Stromal cell of bone marrow (primary cell): ENCODE measurements at regions not wholly inside any gene's neighbourhood (a gene's known extent, or its start where the extent isn't known, plus 50 kb on each side); places are given as distances from the start of the nearest gene placed in this dataset.
"Not testable (repeated sequence)": the region's sequence is repeated elsewhere in the genome, so short reads cannot be mapped to it uniquely, and the experiment has no call there.

Experiments used
- DNase-seq: peaks from one replicate; pipeline ENCODE4 v3.0.0-alpha.2; 2012; ENCODE audit warnings: low read depth

DNA sequence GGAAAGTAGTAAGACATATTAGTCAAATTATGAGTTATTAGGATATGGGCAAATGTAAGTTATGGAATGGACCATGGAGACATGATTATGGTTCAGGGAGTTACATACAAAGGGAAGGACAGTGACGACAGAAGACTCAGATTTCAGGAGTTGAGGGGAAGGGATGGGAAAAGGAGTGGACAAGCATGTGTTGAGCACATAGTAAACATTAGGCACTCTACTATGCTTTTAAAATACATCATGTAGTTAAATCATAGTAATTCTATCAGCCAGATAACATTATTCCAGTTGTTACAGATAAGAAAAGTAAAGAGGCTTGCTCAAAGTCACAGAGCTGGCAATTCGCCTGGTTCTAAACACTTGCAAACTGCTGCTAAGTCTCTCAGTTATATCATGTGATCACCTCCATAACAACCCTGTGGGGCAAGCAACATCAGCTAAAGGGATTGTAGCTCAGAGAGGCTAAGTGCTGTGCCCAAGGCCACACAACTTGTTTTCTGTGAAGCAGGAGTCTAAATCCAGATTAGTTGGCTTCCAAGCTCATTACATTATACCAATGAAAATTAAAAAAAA is 115.2 kb upstream of the MDFIC start:
- DNase-seq = no peak

DNA sequence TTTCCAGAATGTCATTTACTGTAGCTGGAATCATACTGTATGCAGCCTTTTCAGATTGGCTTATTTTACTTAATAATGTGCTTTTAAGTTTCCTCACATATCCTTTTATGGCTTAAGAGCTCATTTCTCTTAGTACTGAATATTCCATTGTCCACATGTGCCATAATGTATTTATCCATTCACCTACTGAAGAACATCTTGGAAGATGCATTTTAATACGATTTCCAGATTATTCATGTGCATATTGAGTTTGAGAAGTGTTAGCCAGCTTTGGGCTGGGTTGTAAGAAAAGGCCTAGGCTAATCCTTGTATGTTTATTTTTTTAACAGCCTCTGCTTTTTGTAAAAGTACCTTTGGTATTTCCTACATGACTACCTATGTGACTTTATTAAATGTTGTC is 109.3 kb upstream of the MDFIC start:
- DNase-seq = no peak

DNA sequence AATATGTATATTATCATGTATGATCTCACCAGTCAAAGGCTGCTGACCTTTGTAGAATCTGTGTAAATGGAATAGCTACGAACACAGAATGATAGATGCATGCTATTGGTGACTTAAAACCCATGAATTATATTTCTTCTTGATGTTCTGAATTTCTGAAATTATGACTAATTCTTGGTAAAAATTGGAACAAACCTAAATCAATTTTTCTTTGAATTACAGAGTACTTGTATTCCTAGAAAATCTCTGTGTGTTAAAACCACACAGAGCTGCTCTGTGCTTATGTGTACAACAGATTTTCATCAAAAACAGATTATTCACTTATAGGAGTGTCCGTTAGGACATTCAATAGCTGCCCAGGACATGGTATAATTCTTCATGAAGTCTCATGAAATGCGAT is 108.3 kb upstream of the MDFIC start:
- DNase-seq = no peak

DNA sequence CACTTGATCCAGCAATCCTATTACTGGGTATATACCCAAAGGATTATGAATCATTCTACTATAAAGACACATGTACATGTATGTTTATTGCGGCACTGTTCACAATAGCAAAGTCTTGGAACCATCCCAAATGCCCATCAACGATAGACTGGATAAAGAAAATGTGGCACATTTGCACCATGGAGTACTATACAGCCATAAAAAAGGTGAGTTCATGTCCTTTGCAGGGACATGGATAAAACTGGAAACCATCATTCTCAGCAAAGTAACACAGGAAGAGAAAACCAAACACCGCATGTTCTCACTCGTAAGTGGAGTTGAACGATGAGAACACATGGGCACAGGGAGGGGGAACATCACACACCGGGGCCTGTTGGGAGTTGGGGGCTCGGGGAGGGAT is 104.9 kb upstream of the MDFIC start:
- DNase-seq = not testable (repeated sequence)

DNA sequence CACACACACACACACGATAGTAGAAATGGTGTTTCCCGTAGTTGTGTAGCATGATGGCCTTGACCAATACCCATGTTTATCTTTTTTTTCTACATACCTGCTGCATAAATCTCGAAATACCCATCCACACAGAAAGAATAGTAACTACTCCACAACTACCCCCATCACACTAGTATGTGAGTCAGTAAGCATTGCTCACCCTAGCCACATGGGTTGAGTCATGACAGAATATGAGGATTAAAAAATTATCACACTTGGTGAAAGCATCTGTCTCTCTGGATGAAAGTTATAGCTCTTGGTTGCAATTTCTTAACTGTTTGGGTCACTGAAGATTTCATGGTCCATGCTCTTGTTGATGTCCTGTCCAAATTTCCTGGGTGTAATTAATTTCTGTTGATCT is 103.4 kb upstream of the MDFIC start:
- DNase-seq = peak; percentile 47

DNA sequence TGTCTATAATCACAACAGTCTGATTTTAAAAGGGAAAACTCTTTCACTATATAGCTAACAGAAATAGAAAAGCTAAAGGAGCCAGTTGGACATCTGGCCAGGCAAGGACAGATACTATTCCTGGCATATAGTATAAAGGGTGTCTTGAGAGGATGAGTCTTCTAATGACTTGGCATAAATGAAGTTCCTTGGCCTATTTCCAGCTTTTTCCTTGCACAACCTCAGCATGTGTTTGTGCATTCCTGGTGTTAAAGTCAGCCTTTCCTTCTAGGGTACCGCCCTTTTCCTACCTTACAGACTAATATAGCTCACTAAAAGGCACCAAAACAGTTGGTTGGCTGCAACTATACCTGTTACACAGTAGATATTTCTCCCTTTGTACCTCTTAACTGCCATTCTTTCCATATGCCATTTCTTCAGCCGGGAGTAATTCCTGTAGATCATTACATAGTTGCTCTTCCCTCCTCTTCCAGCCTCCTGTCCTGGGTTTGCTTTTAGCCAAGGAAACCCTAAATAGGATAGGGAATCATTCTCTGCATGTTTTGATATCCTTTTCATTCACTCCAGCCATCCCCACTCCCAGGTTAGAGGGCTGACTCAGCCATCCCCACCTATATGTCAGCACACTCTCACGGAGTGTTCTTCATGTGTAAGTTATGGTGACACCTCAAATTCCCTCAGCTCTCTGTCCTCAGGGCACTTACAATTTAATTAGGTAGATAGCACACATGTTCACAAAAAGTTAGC is 102.1 kb upstream of the MDFIC start:
- DNase-seq = peak; percentile 91

DNA sequence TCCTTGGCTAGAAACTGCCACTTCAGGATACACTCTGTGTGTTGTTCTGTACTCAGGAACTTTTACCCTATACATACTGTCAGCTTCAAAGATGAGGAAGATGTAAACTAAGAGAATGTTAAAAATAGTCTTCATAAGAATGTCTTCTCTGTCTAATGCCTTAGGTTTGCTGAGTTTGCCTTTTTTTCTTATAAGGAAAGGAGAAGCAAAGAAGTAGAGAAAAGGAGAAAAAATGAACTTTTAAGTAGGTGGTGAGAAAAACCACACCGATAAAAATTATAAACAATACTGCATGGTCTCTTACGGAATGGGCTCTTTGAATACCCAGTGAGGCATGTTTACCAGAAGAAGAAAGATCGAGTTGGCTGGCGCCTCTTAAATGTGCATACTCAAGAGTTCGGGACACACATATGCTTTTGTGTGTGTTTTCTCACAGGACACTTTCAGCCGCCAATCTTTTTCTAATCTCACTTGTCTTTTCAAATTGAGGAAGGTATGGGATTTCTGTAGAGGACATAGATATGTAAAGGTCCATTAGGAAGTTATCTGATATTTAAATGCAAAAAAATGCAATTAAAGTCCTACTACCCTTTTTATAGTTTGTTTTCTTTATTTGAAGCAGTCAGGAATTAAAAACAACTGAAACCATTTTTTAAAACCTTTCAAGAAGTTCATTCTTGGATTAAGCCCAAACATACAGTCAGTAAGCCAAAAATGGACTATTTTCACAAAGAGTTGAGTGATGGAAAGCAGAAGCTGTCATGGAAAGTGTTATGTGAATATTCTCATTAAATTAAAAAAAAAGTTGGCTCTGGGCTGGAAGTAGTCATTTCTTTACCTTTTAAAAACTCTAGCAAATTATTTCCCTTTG is 100.6 kb upstream of the MDFIC start:
- DNase-seq = peak; percentile 46

DNA sequence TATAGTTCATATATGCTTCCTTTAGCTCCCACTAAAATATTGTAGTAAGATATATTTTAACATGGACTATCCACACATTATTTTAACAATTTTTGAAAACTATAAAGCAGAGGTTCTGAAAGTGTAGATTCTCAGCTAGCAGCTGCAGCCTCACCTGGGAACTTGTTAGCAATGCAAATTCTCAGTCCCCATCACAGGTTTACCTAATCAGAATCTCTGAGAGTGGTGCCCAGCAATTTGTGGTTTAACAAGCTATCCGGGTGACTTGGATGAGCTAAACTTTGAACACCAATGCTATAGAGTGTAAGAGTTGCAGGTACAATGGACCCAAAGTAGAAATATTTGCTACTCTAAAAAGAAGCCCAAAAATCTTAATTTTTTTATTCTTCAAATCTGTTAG is 99.8 kb upstream of the MDFIC start:
- no peak for DNase-seq

DNA sequence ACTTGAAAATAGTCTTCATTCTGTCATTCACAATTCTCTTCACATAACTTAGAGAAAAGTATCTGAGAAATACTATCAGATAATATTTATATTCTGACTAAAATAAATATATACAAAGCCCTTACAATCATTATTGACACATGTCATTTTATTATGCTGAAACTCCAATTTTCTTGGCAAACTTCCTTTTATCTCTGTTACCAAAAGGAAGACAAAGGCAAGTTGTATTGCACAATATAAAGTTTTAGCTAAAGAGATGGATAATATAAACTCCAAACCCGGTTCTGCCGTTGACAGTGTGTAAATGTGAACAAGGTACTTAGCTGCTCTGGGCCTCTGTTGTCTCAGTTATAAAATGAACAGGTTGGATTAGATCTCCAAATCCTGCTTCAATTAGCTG is 99.0 kb upstream of the MDFIC start:
- no peak for DNase-seq

DNA sequence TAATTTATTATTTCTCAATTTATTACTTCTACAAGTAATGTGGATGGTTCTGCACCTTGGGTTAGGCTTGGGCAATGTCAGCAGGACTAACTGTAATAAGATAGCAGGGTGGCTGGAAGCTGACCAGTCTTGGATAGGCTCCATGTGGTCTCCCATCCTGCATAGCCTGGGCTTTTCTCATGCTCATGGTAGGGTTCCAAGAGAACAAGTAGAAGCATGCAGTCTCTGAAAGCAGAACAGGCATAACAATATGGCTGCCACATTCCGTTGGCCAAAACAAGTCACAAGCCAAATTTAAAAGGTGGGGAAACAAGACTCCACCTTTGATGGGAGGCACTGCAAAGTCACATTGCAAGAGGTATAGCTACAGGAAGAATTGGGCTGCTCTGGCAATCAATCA is 98.6 kb upstream of the MDFIC start:
- DNase-seq = no peak

DNA sequence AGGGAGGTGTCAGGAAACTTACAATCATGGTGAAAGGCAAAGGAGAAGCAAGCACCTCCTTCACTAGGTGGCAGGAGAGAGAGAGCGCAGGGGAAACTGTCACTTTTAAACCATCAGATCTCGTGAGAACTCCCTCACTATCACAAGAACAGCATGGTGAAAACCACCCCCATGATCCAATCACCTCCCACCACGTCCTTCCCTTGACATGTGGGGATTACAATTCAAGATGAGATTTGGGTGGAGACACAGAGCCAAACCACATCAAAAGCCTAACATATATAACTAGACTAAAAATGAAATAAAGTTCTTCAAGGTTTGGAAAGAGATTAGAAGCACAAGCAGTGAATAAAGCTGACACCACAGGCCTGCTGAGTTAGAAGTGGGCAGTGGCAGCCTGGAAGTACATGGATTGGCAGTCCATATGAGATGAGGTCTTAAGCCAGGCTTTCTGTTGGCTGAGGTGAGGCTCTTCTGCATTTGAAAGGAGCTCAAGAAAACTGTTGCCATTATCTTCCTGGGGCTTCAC is 96.4 kb upstream of the MDFIC start:
- DNase-seq = no peak

DNA sequence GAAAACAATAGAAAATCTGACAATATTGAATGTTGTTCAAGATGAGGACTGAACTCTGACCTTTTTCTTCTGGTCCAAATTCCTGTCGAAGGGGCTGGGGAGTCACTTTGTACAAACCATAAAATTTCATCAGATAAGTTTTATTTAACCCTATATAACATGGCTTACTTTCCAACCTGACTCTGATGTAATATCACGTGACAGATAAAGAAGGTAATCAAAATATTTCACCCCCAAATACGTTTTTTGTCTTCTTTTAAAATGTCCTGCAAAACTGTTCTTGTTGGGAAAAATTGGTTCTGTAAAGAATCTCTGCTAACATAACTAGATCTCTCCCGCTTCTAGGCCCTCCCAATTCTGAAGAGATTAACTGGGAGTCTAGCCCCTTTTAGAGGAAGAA is 90.9 kb upstream of the MDFIC start:
- DNase-seq = no peak

DNA sequence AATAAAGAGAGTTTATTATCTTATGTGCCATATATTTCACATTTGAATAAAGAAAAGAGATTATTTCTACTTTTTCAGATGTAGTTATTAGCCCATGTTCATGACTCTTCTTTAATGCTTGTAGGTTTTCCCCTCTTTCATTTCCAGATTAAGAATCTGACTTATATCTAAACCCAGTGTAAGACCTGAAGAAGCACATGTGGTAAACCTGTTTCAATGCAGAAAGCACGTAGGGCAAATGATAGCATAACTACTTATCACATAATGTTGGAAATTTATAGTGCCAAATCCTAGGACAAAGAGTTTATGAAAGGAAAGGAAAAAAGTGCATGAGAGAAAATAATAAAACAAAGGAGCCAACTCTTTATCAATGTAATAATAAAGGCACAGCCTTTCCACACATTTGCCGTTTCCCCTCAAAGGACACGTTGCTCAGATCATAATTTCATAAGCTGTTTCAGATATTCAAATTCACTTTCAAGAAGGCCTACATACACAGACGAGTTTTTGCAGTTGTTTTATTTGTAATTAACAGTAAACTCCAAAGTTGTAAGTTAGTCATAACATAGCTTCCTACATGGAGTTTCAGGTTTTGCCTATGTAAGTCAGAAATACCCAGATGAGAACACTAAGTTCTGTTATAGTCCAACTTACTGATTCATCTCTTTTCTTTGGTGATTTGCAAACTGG is 88.8 kb upstream of the MDFIC start:
- no peak for DNase-seq

DNA sequence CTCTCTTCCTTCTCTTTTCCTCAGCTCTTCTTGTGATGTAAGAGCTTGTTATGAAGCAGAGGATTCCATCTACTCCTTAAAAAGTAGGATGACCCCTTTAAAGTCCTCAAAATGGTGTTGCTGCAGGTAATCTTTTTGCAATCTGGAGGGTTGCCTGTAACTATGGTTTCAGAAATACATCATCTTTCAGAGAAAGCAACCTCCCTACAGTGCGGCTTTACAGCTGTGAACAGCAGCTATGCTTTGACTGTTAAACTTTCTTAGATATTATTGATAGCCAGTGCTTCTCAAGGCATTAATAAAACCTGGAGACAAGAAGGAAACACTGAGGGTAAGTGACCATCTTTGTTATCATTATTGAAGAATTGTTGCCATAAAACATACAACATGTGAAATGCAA is 86.6 kb upstream of the MDFIC start:
- DNase-seq = no peak

DNA sequence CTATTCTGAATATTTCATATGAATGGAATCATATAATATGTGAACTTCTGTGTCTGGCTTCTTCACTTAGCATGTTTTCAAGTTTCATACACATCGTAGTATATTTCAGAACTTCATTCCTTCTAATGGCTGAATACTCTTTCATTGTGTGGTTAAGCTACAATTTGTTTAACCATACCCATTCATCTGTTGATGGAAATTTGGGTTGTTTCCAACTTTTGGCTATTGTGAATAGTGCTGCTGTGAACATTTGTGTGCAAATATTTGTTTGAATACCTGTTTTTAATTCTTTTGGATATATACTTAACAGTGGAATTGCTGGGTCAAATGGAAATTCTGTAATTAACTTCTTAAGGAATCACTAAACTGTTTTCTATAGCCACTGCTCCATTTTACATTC is 86.0 kb upstream of the MDFIC start:
- no peak for DNase-seq

DNA sequence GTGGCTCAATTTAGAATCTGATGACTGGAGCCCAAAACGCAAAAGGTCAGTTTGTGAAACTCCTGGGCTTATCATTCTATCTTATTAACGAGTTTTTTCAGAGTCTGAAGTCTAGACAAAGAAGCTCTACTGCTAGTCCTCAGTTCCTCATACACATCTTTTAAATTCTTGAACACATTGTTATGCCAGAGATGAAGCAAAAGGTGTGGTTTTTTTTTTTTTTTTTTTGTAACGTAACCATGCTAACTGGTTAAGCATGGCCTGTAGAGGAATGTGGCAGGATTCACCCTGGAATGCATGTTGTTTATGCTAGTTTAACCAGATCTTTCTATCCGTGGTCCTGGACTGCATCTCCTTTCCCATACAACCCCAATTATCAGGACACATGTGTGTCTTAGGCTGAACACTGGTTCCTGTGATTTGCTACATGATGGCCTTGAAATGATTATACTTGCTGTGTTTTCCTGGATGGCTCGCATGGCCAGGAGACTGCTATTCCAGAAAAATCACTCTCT is 79.3 kb upstream of the MDFIC start:
- DNase-seq = no peak

DNA sequence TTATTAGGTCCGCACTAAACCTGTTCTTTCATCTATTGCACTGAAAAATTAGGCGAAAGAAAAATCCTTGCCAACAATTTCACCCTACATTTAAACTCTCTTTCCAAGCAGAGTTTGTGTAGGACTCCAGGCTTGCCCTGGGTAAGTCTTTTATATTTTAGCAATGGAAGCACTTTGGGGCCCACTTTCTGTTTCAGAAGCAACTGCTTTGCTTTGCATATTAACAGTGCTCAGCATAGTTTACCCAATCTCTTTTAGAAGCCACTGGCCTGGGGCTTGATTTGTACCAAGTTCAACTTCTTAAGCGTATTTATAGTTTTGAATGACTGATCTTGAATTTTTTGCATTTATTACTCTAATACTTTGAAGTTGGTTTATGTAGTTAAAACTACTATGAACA is 78.8 kb upstream of the MDFIC start:
- no peak for DNase-seq

DNA sequence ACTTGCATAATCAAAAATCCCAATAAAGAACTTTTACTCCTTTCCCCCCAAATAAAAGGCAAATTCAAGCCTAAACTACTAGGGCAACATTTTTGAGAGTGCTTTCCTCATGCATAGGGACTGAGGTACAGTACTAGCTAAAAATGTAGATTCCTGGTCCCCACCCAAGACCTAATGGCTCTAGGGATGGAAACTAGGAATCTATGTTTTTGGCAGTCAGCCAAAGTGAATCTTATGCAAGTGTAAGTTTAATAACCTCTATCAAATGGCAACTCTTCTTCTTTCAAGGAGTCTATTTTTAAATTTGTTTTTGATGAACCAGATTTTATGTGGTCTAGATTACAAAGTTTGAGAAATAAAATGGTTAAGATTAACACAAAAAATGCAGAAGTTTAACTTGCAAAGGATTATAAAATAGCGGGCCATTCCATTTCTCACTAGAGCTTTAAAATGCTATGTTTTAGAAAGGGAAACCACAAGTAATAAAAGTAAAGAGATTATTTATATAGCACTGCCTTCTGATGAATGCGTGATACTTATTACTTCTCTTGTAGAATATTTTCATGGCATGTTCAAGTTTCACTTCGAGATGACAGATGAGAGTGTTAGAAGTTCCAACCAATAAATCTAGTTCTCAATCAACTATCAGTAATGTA is 70.4 kb upstream of the MDFIC start:
- DNase-seq = no peak

DNA sequence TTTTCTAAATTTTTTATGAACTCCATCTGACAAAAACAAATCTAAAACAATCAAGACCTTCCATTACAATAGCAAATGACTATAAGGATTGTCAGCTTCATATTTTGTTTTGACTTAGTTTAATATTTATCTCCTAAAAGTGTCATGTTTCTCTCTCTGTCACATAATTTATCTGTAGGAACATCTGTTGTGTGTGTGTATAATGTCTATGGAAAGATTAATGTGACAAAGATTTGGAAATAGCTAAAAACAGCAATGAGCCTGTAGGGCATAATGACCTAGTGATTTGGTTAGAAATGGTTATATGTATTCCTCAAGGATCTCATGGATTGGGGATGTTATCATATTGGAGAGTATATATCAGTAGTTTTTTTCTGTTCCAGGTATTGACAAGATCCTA is 69.6 kb upstream of the MDFIC start:
- no peak for DNase-seq

DNA sequence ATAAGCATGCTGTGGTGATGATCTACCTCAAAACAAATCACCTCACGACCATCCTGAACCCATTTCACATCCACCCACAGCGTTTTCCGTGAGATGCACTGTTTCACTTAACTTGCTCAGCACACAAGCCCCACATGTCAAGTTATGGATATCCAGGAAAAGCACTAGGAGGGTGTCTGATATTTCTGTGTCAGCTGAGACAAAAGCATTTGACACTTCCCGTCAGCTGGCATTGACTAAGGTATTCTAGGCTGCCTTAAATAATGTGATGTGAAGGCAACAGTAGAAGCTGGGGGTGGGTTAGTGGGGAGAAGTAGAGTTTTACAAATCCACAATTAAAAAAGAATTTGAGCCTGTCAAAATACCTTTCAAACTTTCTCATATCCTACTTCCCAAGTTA is 68.7 kb upstream of the MDFIC start:
- no peak for DNase-seq

DNA sequence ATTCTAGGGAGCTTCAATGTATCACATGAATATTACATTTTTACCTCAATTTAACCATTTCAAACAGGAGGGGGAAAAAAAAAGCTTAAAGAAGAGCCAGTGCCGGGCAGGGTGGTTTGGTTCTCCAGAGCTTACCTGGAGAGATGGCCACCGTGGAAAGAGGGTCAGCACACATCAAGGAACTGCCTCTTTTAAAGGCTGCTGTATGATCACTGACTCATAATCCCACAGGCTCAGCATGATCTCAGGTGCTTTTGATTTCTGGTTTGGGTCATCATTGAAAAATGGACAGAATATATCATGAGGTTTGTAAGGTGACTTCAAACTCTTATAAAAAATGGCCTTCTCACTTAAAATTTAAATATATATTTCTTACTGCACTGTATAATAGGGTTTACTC is 67.5 kb upstream of the MDFIC start:
- DNase-seq = no peak

DNA sequence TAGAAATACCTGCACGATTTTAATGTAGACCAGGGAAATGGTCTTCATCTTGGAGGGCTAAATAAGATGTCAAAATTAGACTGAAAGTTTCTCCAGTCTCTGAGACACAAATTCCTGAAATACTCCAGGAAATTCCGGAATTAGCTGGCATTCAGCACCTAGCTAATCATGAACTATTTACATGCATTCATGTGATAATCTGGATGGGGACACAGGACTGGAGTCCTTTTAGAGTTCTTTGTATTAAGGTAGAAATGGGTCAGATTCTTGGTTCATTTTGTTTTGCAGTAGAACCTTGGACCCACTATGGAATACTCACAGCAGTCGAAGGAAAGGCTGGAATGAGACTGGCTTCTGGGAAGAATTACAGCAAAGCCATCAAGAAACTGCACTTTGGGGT is 65.3 kb upstream of the MDFIC start:
- DNase-seq = no peak
